MCF 10A (cell line): ENCODE measurements at regions not wholly inside any gene's neighbourhood (a gene's known extent, or its start where the extent isn't known, plus 50 kb on each side); places are given as distances from the start of the nearest gene placed in this dataset.

ENCODE experiments used
- BruUV-seq: library from RNA; stranded (reverse); fragments of 400-500 nt; replicated peaks from 2 replicates; lab custom pipeline; 2021; lab: Mats Ljungman, UMichigan
- CTCF ChIA-PET: fragments of 300-600 bp; sonication (Branson Sonifier 250); formaldehyde crosslinking; extraction: SDS; loops from one replicate; lab custom pipeline; 2021; ENCODE audit warnings: antibody characterized with exemption, inconsistent platforms; lab: Yijun Ruan, JAX
- POLR2A ChIA-PET: fragments of 300-600, 350-650 bp; sonication (Branson Sonifier 250); formaldehyde crosslinking; extraction: SDS; loops from one replicate; lab custom pipeline; 2020; ENCODE audit warnings: antibody characterized with exemption, inconsistent platforms; lab: Yijun Ruan, JAX
- DNase-seq: peaks from one replicate; pipeline ENCODE4 v3.0.0-alpha.2; 2018; ENCODE audit not compliant: unreplicated experiment
- H3K27ac Mint-ChIP-seq: one replicate; pipeline ENCODE4 v1.8.0; 2022; ENCODE audit warnings: mild to moderate bottlenecking, low read depth, mixed read lengths; ENCODE audit not compliant: unreplicated experiment
- H3K27me3 Mint-ChIP-seq: one replicate; pipeline ENCODE4 v1.8.0; 2022; ENCODE audit warnings: mixed read lengths; ENCODE audit not compliant: insufficient read depth, unreplicated experiment
- H3K36me3 Mint-ChIP-seq: one replicate; pipeline ENCODE4 v1.8.0; 2022; ENCODE audit warnings: mild to moderate bottlenecking, moderate library complexity, mixed read lengths; ENCODE audit not compliant: insufficient read depth, unreplicated experiment
- H3K4me1 Mint-ChIP-seq: one replicate; pipeline ENCODE4 v1.8.0; 2022; ENCODE audit warnings: mixed read lengths; ENCODE audit not compliant: insufficient read depth, unreplicated experiment
- H3K4me3 Mint-ChIP-seq: one replicate; pipeline ENCODE4 v1.8.0; 2022; ENCODE audit warnings: mild to moderate bottlenecking, moderate library complexity, mixed read lengths; ENCODE audit not compliant: unreplicated experiment
- H3K9me3 Mint-ChIP-seq: one replicate; pipeline ENCODE4 v1.8.0; 2022; ENCODE audit warnings: mixed read lengths; ENCODE audit not compliant: unreplicated experiment
- CTCF ChIP-seq: fragments of 200-600 bp; IDR thresholded peaks from one replicate; pipeline ENCODE4 v1.8.0; 2022; ENCODE audit warnings: antibody characterized with exemption, mild to moderate bottlenecking; ENCODE audit not compliant: unreplicated experiment
- intact Hi-C: fragments of 100-400 bp; cut with micrococcal nuclease; formaldehyde crosslinking; loops from 2 replicates; pipeline ENCODE4 v1.14.1; 2022

GRCh38 chr4:147408189-147408588 lies 72.7 kb upstream of the EDNRA start:
- no TSS peak for BruUV-seq
- DNase-seq: no peak
- Mint-ChIP-seq H3K27ac (no peak overlapping the region), H3K27me3 (no peaks in the 10 kb centered on the region), H3K4me1 (peaks cover 11% of the 10 kb centered on the region), H3K4me3 (no peak overlapping the region), H3K9me3 (peaks cover 7% of the 10 kb centered on the region), H3K36me3 (no peaks in the 10 kb centered on the region)
- TF ChIP-seq CTCF: no peak
- intact Hi-C loops: no loop called here
- CTCF ChIA-PET: interaction anchor here (0.5 to 1.4 kb wide), 4 partner anchors 13 to 316 kb away, joined by 3 to 6 read pairs (median 4); no protein-coding TSS in a partner anchor
- POLR2A ChIA-PET: no interaction called here

- Mint-ChIP-seq H3K9me3 (peaks cover 7% of the 10 kb centered on the region), H3K27ac (peak overlapping the region; percentile 58), H3K4me1 (peaks cover 11% of the 10 kb centered on the region), H3K36me3 (no peaks in the 10 kb centered on the region), H3K27me3 (no peaks in the 10 kb centered on the region), H3K4me3 (no peak overlapping the region)
- no peak for TF ChIP-seq CTCF
- BruUV-seq: no TSS peak
- POLR2A ChIA-PET: interaction anchor here (0.8 to 1.1 kb wide), 2 partner anchors 11 kb away, joined by 4 read pairs; no protein-coding TSS in a partner anchor
- CTCF ChIA-PET: interaction anchor here (0.6 to 0.7 kb wide), 2 partner anchors 29 to 390 kb away, joined by 3 to 4 read pairs; no protein-coding TSS in a partner anchor
- intact Hi-C loops: no loop called here
- DNase-seq: peak; percentile 22
Measured at GRCh38 chr4:147409350-147409749, 71.5 kb upstream of the EDNRA start.

- ChIA-PET CTCF (no interaction called here), POLR2A (no interaction called here)
- DNase-seq: no peak
- no TSS peak for BruUV-seq
- Mint-ChIP-seq H3K9me3 (no peaks in the 10 kb centered on the region), H3K36me3 (no peaks in the 10 kb centered on the region), H3K4me1 (no peaks in the 10 kb centered on the region), H3K4me3 (no peak overlapping the region), H3K27me3 (no peaks in the 10 kb centered on the region), H3K27ac (no peak overlapping the region)
- intact Hi-C loops: no loop called here
- no peak for TF ChIP-seq CTCF
Measured at GRCh38 chr4:147418226-147418625, 62.7 kb upstream of the EDNRA start.

GRCh38 chr4:147421456-147421855 lies 59.4 kb upstream of the EDNRA start:
- no TSS peak for BruUV-seq
- no peak for TF ChIP-seq CTCF
- Mint-ChIP-seq H3K27ac (no peak overlapping the region), H3K9me3 (no peaks in the 10 kb centered on the region), H3K4me3 (no peak overlapping the region), H3K36me3 (no peaks in the 10 kb centered on the region), H3K4me1 (no peaks in the 10 kb centered on the region), H3K27me3 (no peaks in the 10 kb centered on the region)
- no peak for DNase-seq
- CTCF ChIA-PET: no interaction called here
- intact Hi-C loops: no loop called here
- POLR2A ChIA-PET: no interaction called here
